ENCODE measurements at regions not wholly inside any gene's neighbourhood (a gene's known extent, or its start where the extent isn't known, plus 50 kb on each side); places are given as distances from the start of the nearest gene placed in this dataset.

DNA sequence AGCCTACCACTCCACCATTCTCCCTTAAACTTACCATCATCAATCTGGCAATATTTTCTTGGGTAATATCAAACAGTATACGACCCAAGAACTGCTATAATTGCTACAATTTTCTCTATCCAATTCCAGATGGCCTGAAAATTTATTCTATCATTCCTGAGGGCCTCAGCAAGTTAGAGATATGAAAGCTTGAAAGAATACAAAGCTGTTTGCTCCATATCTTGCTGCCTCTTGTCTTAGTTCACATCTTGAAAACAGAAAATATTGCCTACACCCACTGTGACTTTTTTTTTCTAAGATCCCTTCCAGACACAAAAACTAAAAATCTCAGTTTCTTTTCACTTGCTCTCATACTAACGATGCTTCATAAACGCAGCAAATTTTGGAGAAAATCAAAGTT lies 898.9 kb downstream of the OTOL1 start:
- TF ChIP-seq, protein P1, sequence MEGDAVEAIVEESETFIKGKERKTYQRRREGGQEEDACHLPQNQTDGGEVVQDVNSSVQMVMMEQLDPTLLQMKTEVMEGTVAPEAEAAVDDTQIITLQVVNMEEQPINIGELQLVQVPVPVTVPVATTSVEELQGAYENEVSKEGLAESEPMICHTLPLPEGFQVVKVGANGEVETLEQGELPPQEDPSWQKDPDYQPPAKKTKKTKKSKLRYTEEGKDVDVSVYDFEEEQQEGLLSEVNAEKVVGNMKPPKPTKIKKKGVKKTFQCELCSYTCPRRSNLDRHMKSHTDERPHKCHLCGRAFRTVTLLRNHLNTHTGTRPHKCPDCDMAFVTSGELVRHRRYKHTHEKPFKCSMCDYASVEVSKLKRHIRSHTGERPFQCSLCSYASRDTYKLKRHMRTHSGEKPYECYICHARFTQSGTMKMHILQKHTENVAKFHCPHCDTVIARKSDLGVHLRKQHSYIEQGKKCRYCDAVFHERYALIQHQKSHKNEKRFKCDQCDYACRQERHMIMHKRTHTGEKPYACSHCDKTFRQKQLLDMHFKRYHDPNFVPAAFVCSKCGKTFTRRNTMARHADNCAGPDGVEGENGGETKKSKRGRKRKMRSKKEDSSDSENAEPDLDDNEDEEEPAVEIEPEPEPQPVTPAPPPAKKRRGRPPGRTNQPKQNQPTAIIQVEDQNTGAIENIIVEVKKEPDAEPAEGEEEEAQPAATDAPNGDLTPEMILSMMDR (IDR thresholded peaks at IDR 0.05), result no peak
- TF ChIP-seq POLR2A (IDR thresholded peaks at IDR 0.05), result no peak
